ENCODE measurements at regions not wholly inside any gene's neighbourhood (a gene's known extent, or its start where the extent isn't known, plus 50 kb on each side); places are given as distances from the start of the nearest gene placed in this dataset.

DNA sequence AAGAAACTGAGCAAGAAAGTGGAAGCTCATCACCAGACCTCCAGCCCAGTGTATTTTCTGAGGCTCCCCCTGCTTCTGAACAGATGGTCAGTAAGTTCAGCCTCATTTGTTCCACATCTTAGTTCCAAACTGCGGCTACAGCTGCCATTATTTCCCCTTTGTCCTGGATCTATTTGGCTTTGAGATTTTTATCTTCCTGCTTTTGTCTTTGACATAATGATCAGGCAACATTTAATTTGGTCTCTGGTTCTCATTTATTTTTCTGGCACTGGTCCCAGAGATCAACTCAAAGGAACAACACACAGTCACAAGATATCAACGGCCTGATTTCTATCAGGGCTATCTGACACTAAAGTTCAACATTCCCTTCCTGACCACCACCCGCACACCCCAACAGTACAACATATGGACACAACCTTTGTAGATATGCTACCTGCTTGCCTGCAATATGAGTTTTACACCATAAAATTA lies 137.5 kb downstream of the FAM76B start (continued):
- no peak for TF ChIP-seq NANOG (IDR thresholded peaks at IDR 0.05; ENCODE audit: insufficient read depth, low read depth, low read length, poor library complexity, severe bottlenecking)
